Neural crest cell (in vitro differentiated cells): ENCODE measurements at regions not wholly inside any gene's neighbourhood (a gene's known extent, or its start where the extent isn't known, plus 50 kb on each side); places are given as distances from the start of the nearest gene placed in this dataset.

Experiments
- DNase-seq: peaks from one replicate; pipeline ENCODE4 v3.0.0; 2021; ENCODE audit warnings: low read depth, mixed read lengths, low spot score
- H3K27ac Mint-ChIP-seq: one replicate; pipeline ENCODE4 v1.8.0; 2021; ENCODE audit warnings: mild to moderate bottlenecking, mixed read lengths; ENCODE audit not compliant: unreplicated experiment
- H3K27me3 Mint-ChIP-seq: 2 replicates; pipeline ENCODE4 v1.8.0; 2021; ENCODE audit warnings: low read depth, mild to moderate bottlenecking, mixed read lengths
- H3K36me3 Mint-ChIP-seq: 2 replicates; pipeline ENCODE4 v1.8.0; 2021; ENCODE audit warnings: low read depth, mild to moderate bottlenecking, mixed read lengths
- H3K4me1 Mint-ChIP-seq: 2 replicates; pipeline ENCODE4 v1.8.0; 2021; ENCODE audit warnings: mixed read lengths
- H3K4me3 Mint-ChIP-seq: one replicate; pipeline ENCODE4 v1.8.0; 2021; ENCODE audit warnings: mild to moderate bottlenecking, mixed read lengths
- H3K9me3 Mint-ChIP-seq: 2 replicates; pipeline ENCODE4 v1.8.0; 2021; ENCODE audit warnings: mixed read lengths
- TF ChIP-seq, protein P1 (sequence below): fragments of 200-600 bp; sonication (generic); conservative IDR thresholded peaks from 2 replicates; pipeline ENCODE4 v1.5.0; 2021; ENCODE audit warnings: antibody characterized with exemption, mild to moderate bottlenecking

DNA sequence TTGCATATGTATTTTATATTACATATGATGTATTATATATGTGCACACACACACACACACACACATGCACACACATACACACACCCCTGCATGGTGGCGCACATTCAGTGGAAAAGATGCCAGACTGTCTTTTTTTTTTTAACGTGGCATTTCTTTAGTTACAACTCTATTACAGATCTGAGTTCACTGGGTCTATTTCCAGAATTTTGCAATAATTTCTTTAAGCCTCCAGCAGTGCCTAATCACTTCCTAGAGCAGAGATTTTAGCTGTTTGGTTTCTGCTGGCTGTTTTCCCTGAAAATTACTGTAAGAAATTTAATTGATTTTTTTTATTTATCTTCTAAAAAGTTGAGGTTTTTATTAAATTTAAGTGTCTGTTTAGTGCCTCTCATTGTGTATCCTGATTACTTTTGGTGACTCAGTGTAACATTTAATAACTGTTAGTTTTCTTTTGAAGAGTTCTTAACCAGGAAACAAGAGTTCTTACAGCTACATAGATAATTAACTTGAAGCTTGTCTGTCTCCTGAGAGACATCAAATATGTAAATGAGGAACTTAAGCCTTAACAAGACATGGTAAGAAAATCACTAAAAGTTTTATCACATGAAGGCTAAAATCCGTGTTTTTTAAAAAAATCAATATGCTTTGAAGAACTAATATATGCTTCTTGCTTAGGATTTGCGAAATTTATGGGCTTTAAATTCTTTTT, 232.0 kb downstream of the MDFIC start:
- TF ChIP-seq, protein P1, sequence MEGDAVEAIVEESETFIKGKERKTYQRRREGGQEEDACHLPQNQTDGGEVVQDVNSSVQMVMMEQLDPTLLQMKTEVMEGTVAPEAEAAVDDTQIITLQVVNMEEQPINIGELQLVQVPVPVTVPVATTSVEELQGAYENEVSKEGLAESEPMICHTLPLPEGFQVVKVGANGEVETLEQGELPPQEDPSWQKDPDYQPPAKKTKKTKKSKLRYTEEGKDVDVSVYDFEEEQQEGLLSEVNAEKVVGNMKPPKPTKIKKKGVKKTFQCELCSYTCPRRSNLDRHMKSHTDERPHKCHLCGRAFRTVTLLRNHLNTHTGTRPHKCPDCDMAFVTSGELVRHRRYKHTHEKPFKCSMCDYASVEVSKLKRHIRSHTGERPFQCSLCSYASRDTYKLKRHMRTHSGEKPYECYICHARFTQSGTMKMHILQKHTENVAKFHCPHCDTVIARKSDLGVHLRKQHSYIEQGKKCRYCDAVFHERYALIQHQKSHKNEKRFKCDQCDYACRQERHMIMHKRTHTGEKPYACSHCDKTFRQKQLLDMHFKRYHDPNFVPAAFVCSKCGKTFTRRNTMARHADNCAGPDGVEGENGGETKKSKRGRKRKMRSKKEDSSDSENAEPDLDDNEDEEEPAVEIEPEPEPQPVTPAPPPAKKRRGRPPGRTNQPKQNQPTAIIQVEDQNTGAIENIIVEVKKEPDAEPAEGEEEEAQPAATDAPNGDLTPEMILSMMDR = no peak
- Mint-ChIP-seq H3K4me1 (no peaks in the 10 kb centered on the region), H3K9me3 (no peaks in the 10 kb centered on the region), H3K4me3 (no peak overlapping the region), H3K27me3 (no peaks in the 10 kb centered on the region), H3K27ac (no peak overlapping the region), H3K36me3 (no peaks in the 10 kb centered on the region)
- DNase-seq = no peak

DNA sequence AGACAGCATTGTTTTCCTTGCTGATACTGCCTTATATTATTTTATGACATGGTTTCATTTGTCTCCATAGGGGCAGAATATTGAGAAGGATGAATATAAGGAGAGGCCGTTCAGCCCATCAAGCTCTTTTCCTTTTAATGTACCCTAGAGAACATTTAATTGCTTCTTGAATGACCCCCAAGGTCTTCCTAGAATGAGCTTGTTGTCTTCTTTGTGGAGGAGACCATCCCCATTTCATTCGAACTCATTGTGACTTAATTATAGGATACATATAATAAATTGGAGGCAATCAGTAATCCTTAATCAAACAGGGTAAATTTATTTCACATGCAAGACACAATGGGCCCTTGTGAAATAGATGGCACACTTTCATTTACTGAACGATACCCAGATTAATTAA, 231.3 kb downstream of the MDFIC start:
- TF ChIP-seq, protein P1 = no peak
- Mint-ChIP-seq H3K4me3 (no peak overlapping the region), H3K9me3 (no peaks in the 10 kb centered on the region), H3K36me3 (no peaks in the 10 kb centered on the region), H3K27ac (no peak overlapping the region), H3K27me3 (no peaks in the 10 kb centered on the region), H3K4me1 (no peaks in the 10 kb centered on the region)
- DNase-seq = no peak

DNA sequence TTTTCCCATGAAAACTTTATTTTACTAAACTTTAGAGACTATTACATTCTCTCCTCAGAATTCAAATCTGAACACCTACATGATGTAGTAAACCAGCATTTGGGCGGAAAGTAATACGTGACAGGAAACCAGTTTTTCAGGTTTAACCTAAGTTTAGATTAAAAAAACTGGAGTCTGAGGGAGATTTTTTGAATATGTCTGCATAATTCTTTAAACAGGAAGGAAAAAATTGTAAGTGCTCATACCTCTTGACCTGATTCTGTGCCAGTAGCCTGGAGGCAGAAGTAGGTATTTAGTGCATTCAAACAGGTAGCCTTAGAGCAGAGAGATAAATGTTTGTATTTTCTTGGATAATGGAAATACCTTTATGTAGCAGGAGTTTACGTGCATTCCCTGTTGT, 224.3 kb downstream of the MDFIC start:
- no peak for DNase-seq
- H3K4me3 Mint-ChIP-seq = no peak overlapping the region

DNA sequence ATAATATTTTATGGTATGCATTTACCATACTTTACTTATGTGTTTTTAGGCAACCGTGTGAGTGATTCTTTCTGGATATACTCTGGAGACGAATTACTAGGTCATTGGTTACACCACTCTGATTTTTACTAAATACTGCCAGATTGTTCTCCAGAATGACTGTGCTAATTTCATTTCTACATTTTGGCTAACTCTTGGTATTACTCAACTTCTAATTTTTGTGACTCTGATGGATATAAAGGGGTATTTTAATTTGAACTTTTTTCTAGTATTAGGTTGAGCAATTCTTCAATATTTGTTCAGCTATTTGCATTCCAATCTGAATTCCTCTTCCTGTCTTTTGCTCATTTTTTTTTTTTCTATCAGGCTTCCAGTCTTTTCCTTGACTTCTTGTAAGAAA, 223.6 kb downstream of the MDFIC start:
- TF ChIP-seq, protein P1 = no peak
- Mint-ChIP-seq H3K9me3 (no peaks in the 10 kb centered on the region), H3K4me3 (no peak overlapping the region), H3K4me1 (no peaks in the 10 kb centered on the region), H3K36me3 (no peaks in the 10 kb centered on the region), H3K27me3 (no peaks in the 10 kb centered on the region), H3K27ac (no peak overlapping the region)
- no peak for DNase-seq

More for the DNA sequence above, 224.3 kb downstream of the MDFIC start:
- H3K9me3 Mint-ChIP-seq = no peaks in the 10 kb centered on the region
- no peaks in the 10 kb centered on the region for H3K36me3 Mint-ChIP-seq
- no peak overlapping the region for H3K27ac Mint-ChIP-seq
- H3K27me3 Mint-ChIP-seq = no peaks in the 10 kb centered on the region
- TF ChIP-seq, protein P1 = no peak
- no peaks in the 10 kb centered on the region for H3K4me1 Mint-ChIP-seq

DNA sequence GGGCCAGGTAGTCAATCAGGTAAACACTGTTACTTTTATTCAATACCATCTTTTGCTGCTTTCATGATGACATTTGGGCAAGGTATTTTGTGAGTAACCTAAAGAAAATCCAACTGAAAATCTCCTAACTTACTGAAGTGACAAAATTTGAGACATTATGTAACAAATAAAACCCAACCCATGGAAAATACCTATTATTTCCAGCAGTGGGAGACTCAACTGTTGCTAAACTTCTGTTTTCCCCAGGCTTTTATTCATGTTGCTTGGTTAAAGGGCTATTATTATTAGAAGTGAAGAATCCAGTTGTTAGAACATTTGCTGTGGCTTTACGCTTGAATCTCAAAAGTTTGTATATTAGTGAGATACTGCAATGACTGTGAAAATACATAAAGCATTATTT, 215.9 kb downstream of the MDFIC start:
- TF ChIP-seq, protein P1 = no peak
- Mint-ChIP-seq H3K4me3 (no peak overlapping the region), H3K36me3 (no peaks in the 10 kb centered on the region), H3K9me3 (no peaks in the 10 kb centered on the region), H3K27me3 (no peaks in the 10 kb centered on the region), H3K4me1 (no peaks in the 10 kb centered on the region), H3K27ac (no peak overlapping the region)
- no peak for DNase-seq
